IMR-90 (cell line): ENCODE measurements at regions not wholly inside any gene's neighbourhood (a gene's known extent, or its start where the extent isn't known, plus 50 kb on each side); places are given as distances from the start of the nearest gene placed in this dataset.
A peak's percentile ranks its signal among the peaks of the same experiment; 100 is the strongest.

Source experiments
- ATAC-seq: fragments of 200-7000 bp; cut with Tn5 transposase; 2 replicates; pipeline ENCODE4 v1.9.1; 2020; ENCODE audit warnings: low read depth, mild to moderate bottlenecking, moderate library complexity
- BruUV-seq: library from RNA; stranded (reverse); fragments of 400-500 nt; replicated peaks from 2 replicates; lab custom pipeline; 2021; lab: Mats Ljungman, UMichigan
- CTCF ChIA-PET: fragments of 300-600 bp; formaldehyde crosslinking; extraction: SDS; loops from one replicate; lab custom pipeline; 2021; ENCODE audit warnings: antibody characterized with exemption; lab: Yijun Ruan, JAX
- POLR2A ChIA-PET: fragments of 300-600 bp; sonication (Branson Sonifier 250); formaldehyde crosslinking; loops from one replicate; lab custom pipeline; 2022; ENCODE audit warnings: antibody characterized with exemption; ENCODE audit not compliant: unreplicated experiment; lab: Charles Lee
- DNase-seq: peaks from one replicate; pipeline ENCODE4 v3.0.0; 2013
- H2AFZ ChIP-seq: replicated peaks from 2 replicates; pipeline ENCODE3; 2013; ENCODE audit warnings: low read length, mild to moderate bottlenecking; ENCODE audit not compliant: poor library complexity
- H2AK5ac ChIP-seq: 2 replicates; pipeline ENCODE4 v1.6.1; 2013; ENCODE audit warnings: low read depth, low read length, inconsistent platforms
- H2AK9ac ChIP-seq: replicated peaks from 2 replicates; pipeline ENCODE3; 2013; ENCODE audit warnings: mild to moderate bottlenecking, low read depth, low read length, moderate library complexity; ENCODE audit not compliant: poor library complexity
- H2BK120ac ChIP-seq: 2 replicates; pipeline ENCODE4 v1.6.1; 2013; ENCODE audit warnings: low read depth, low read length, inconsistent platforms
- H2BK15ac ChIP-seq: 3 replicates; pipeline ENCODE4 v1.6.1; 2013; ENCODE audit warnings: low read depth, low read length, inconsistent platforms
- H2BK20ac ChIP-seq: 2 replicates; pipeline ENCODE4 v1.6.1; 2013; ENCODE audit warnings: low read depth, mild to moderate bottlenecking, inconsistent platforms, low read length, moderate library complexity
- H2BK5ac ChIP-seq: 2 replicates; pipeline ENCODE4 v1.6.1; 2013; ENCODE audit warnings: mild to moderate bottlenecking, low read depth, low read length, inconsistent platforms; ENCODE audit not compliant: poor library complexity, severe bottlenecking
- H3K14ac ChIP-seq: replicated peaks from 2 replicates; pipeline ENCODE4 v1.6.1; 2013; ENCODE audit warnings: low read depth, low read length, inconsistent platforms
- H3K18ac ChIP-seq: 2 replicates; pipeline ENCODE4 v1.6.1; 2013; ENCODE audit warnings: low read depth, low read length, control low read depth
- H3K23ac ChIP-seq: 2 replicates; pipeline ENCODE4 v1.6.1; 2013; ENCODE audit warnings: low read depth, low read length, inconsistent platforms
- H3K27ac ChIP-seq: 2 replicates; pipeline ENCODE4 v1.5.1; 2013; ENCODE audit warnings: mild to moderate bottlenecking, control low read depth, low read length; ENCODE audit not compliant: insufficient read depth
- H3K27me3 ChIP-seq: 2 replicates; pipeline ENCODE4 v1.6.1; 2013; ENCODE audit warnings: low read length; ENCODE audit not compliant: control insufficient read depth, insufficient read depth
- H3K36me3 ChIP-seq: 2 replicates; pipeline ENCODE4 v1.6.1; 2013; ENCODE audit warnings: low read length, mixed read lengths; ENCODE audit not compliant: control insufficient read depth, insufficient read depth
- H3K4ac ChIP-seq: 2 replicates; pipeline ENCODE4 v1.6.1; 2013; ENCODE audit warnings: low read depth, low read length, inconsistent platforms
- H3K4me1 ChIP-seq: 2 replicates; pipeline ENCODE4 v1.6.1; 2013; ENCODE audit warnings: low read length, mixed read lengths; ENCODE audit not compliant: control insufficient read depth, insufficient read depth
- H3K4me2 ChIP-seq: 2 replicates; pipeline ENCODE4 v1.6.1; 2013; ENCODE audit warnings: low read depth, mild to moderate bottlenecking, control low read depth, low read length, moderate library complexity
- H3K4me3 ChIP-seq: 2 replicates; pipeline ENCODE4 v1.5.1; 2013; ENCODE audit warnings: low read depth, mild to moderate bottlenecking, control low read depth, low read length, moderate library complexity; ENCODE audit not compliant: insufficient read depth
- H3K56ac ChIP-seq: 2 replicates; pipeline ENCODE4 v1.6.1; 2013; ENCODE audit warnings: low read length, inconsistent platforms; ENCODE audit not compliant: insufficient read depth; ENCODE audit errors: extremely low read depth
- H3K79me1 ChIP-seq, 2 experiments: 2 replicates each; pipeline ENCODE4 v1.6.1; 2013; ENCODE audit warnings: low read length in 2 of 2, inconsistent platforms in 1 of 2, low read depth in 1 of 2
- H3K9ac ChIP-seq: 2 replicates; pipeline ENCODE4 v1.6.1; 2013; ENCODE audit warnings: low read depth, low read length, control low read depth
- H3K9me1 ChIP-seq: 2 replicates; pipeline ENCODE4 v1.6.1; 2013; ENCODE audit warnings: low read length, inconsistent platforms; ENCODE audit not compliant: insufficient read depth
- H3K9me3 ChIP-seq: 2 replicates; pipeline ENCODE4 v1.6.1; 2013; ENCODE audit warnings: low read length; ENCODE audit not compliant: control insufficient read depth, insufficient read depth
- H4K20me1 ChIP-seq: 2 replicates; pipeline ENCODE4 v1.6.1; 2013; ENCODE audit warnings: low read length, inconsistent platforms; ENCODE audit not compliant: insufficient read depth
- H4K5ac ChIP-seq: 2 replicates; pipeline ENCODE4 v1.6.1; 2013; ENCODE audit warnings: mild to moderate bottlenecking, low read depth, low read length, control low read depth
- H4K8ac ChIP-seq, 2 experiments: 2 replicates each; pipeline ENCODE4 v1.6.1; 2013; ENCODE audit warnings: low read depth in 2 of 2, low read length in 2 of 2, control low read depth in 1 of 2, inconsistent platforms in 1 of 2
- H4K91ac ChIP-seq: 2 replicates; pipeline ENCODE4 v1.6.1; 2013; ENCODE audit warnings: low read depth, low read length, inconsistent platforms; ENCODE audit not compliant: insufficient read depth
- NFE2L2 ChIP-seq: fragments of 150-350 bp; IDR thresholded peaks from 2 replicates; pipeline ENCODE4 v1.6.1; 2016; ENCODE audit warnings: low read depth, mild to moderate bottlenecking, low read length
- POLR2A ChIP-seq: IDR thresholded peaks from 2 replicates; pipeline ENCODE4 v1.6.1; 2012; ENCODE audit warnings: mild to moderate bottlenecking, low read depth, low read length
- RCOR1 ChIP-seq: IDR thresholded peaks from 2 replicates; pipeline ENCODE4 v1.6.1; 2012; ENCODE audit warnings: mild to moderate bottlenecking, low read length, improper control_type of control experiment; ENCODE audit not compliant: insufficient replicate concordance
- WGBS, 2 experiments: methylation state at CpG; one replicate each; pipeline versions ENCODE4 v1.1.5 to v1.1.7; 2013; ENCODE audit warnings: missing lambda C conversion rate in 2 of 2; ENCODE audit not compliant: insufficient read length in 1 of 2; ENCODE audit errors: extremely low coverage in 2 of 2; 5-methylcytosine and 5-hydroxymethylcytosine counted together
- dilution Hi-C: fragments of 300-500 bp; cut with HindIII; formaldehyde crosslinking; loops from one replicate; pipeline ENCODE4 v1.14.3; 2018; ENCODE audit warnings: low sequenced_read_pairs; ENCODE audit not compliant: unreplicated experiment
- in situ Hi-C: fragments of 300-500 bp; cut with MboI; formaldehyde crosslinking; loops from 3 replicates; pipeline ENCODE4 v1.14.3; 2019; ENCODE audit warnings: low sequenced_read_pairs, inconsistent platforms, mixed read lengths
- intact Hi-C: fragments of 100-400 bp; cut with micrococcal nuclease; formaldehyde crosslinking; loops from 2 replicates; pipeline ENCODE4 v1.10.0; 2022

- no CpG with 5 or more reads among the region's 4 CpGs for WGBS, 2 experiments
- intact Hi-C loops, result no loop called here
- Histone ChIP-seq H3K14ac (no peak overlapping the region), H4K8ac (no peak overlapping the region), H2BK5ac (no peak overlapping the region), H3K36me3 (no peaks in the 10 kb centered on the region), H3K9me3 (no peaks in the 10 kb centered on the region), H2AK5ac (peak overlapping the region; percentile 16; the same call in 1 of the 2 replicates), H3K56ac (no peak overlapping the region; the same call in 1 of the 2 replicates), H3K18ac (no peak overlapping the region), H3K27ac (no peak overlapping the region), H2AFZ (peak overlapping the region; percentile 25), H2BK20ac (no peak overlapping the region), H3K4me3 (no peak overlapping the region), H2AK9ac (no peak overlapping the region), H3K79me1 (0 out of 4 replicates have a peak, but pooled peaks cover 0 to 2% of the 10 kb centered on the region in 2 experiments), H3K9me1 (peaks cover 28% of the 10 kb centered on the region), H2BK15ac (no peak overlapping the region), H4K91ac (no peak overlapping the region; the same call in 1 of the 2 replicates), H2BK120ac (no peak overlapping the region), H3K23ac (no peak overlapping the region), H3K27me3 (no peaks in the 10 kb centered on the region), H4K5ac (no peak overlapping the region), H3K4me1 (peaks cover 10% of the 10 kb centered on the region), H3K4ac (no peak overlapping the region), H4K20me1 (peaks cover 3% of the 10 kb centered on the region; the same call in 1 of the 2 replicates), H3K9ac (no peak overlapping the region), H3K4me2 (no peak overlapping the region)
- in situ Hi-C loops, result no loop called here
- ChIA-PET POLR2A (no interaction called here), CTCF (no interaction called here)
- no TSS peak for BruUV-seq
- no peak for ATAC-seq
- dilution Hi-C loops, result no loop called here
- DNase-seq, result no peak
- TF ChIP-seq NFE2L2 (no peak), RCOR1 (no peak), POLR2A (no peak)
Observed at GRCh38 chr10:78449554-78449953, 415.9 kb downstream of the RPS24 start.
